ENCODE measurements at regions not wholly inside any gene's neighbourhood (a gene's known extent, or its start where the extent isn't known, plus 50 kb on each side); places are given as distances from the start of the nearest gene placed in this dataset.

- Histone ChIP-seq H3K4me3 (ENCODE audit: low read depth in 1 of 3, low read length in 3 of 3) (no peak overlapping the region), H3K27ac (ENCODE audit: low read depth in 1 of 2, low read length in 2 of 2) (no peak overlapping the region), H3K4me1 (ENCODE audit: control insufficient read depth in 4 of 4, insufficient read depth in 4 of 4, low read length in 3 of 4) (no peaks in the 10 kb centered on the region), H3K27me3 (ENCODE audit: control insufficient read depth in 4 of 4, insufficient read depth in 4 of 4, low read length in 3 of 4) (no peaks in the 10 kb centered on the region), H3K36me3 (ENCODE audit: control insufficient read depth in 4 of 4, insufficient read depth in 3 of 4, low read depth in 1 of 4, low read length in 3 of 4) (no peaks in the 10 kb centered on the region), H3K9me3 (ENCODE audit: control insufficient read depth in 4 of 4, low read length in 3 of 4) (no peaks in the 10 kb centered on the region), H3K9ac (ENCODE audit: low read depth in 1 of 2, low read length in 2 of 2) (no peak overlapping the region)
- DNase-seq (ENCODE audit: low spot score), result no peak
- 74% methylated on average over 1 of the region's 1 CpG for WGBS
- no peak for TF ChIP-seq NR2F2 (IDR thresholded peaks at IDR 0.05)
These were observed 1801.1 kb upstream of the CELF4 start for GRCh38 chr18:39366656-39367055.

GRCh38 chr18:39365836-39366485 is 1800.4 kb upstream of the CELF4 start:
- Histone ChIP-seq H3K9me3 (ENCODE audit: control insufficient read depth in 4 of 4, low read length in 3 of 4) (no peaks in the 10 kb centered on the region), H3K27ac (ENCODE audit: low read depth in 1 of 2, low read length in 2 of 2) (no peak overlapping the region), H3K36me3 (ENCODE audit: control insufficient read depth in 4 of 4, insufficient read depth in 3 of 4, low read depth in 1 of 4, low read length in 3 of 4) (no peaks in the 10 kb centered on the region), H3K4me1 (ENCODE audit: control insufficient read depth in 4 of 4, insufficient read depth in 4 of 4, low read length in 3 of 4) (no peaks in the 10 kb centered on the region), H3K27me3 (ENCODE audit: control insufficient read depth in 4 of 4, insufficient read depth in 4 of 4, low read length in 3 of 4) (no peaks in the 10 kb centered on the region), H3K4me3 (ENCODE audit: low read depth in 1 of 3, low read length in 3 of 3) (no peak overlapping the region), H3K9ac (ENCODE audit: low read depth in 1 of 2, low read length in 2 of 2) (no peak overlapping the region)
- 74% methylated on average over 3 of the region's 3 CpGs for WGBS
- no peak for DNase-seq (ENCODE audit: low spot score)
- TF ChIP-seq RXRA (IDR thresholded peaks at IDR 0.05), result no peak
- TF ChIP-seq MAX (IDR thresholded peaks at IDR 0.05), result no peak
- no peak for TF ChIP-seq HNF4G (IDR thresholded peaks at IDR 0.05)
- no peak for TF ChIP-seq FOXA1 (IDR thresholded peaks at IDR 0.05)
- no peak for TF ChIP-seq REST (IDR thresholded peaks at IDR 0.05)
- no peak for TF ChIP-seq YY1 (IDR thresholded peaks at IDR 0.05)
- TF ChIP-seq HNF4A (conservative IDR thresholded peaks at IDR 0.05), result no peak
- TF ChIP-seq SP1 (IDR thresholded peaks at IDR 0.05), result no peak
- no peak for TF ChIP-seq ATF3 (IDR thresholded peaks at IDR 0.05)
- TF ChIP-seq EGR1 (IDR thresholded peaks at IDR 0.05; ENCODE audit: low read depth in 2 of 2), result no peak
- TF ChIP-seq CTCF (IDR thresholded peaks at IDR 0.05; ENCODE audit: low read depth, low read length, missing input control), result no peak
- TF ChIP-seq GABPA (IDR thresholded peaks at IDR 0.05 in 1 of 2, conservative IDR thresholded peaks at IDR 0.05 in 1 of 2), result no peak

All from liver (tissue), 8 donors.